ENCODE measurements at regions not wholly inside any gene's neighbourhood (a gene's known extent, or its start where the extent isn't known, plus 50 kb on each side); places are given as distances from the start of the nearest gene placed in this dataset.

DNA sequence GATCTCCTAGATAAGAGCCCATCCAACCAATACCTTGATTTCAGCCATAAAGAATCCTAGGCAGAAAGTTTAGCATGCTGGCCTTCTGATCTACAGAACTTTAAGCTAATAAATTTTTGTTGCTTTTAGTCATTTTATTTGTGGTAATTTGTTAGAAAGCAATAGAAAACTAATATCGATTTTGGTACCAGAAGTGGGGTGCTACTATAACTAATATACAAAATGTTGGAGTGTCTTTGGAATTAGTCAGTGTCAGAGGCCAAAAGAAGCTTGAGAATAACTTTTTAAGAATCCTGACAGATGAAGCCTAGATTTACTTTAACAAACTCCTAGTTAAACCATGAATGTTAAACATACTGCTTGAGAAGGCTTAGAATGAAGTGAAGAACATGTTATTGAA, 83.6 kb upstream of the HSF2 start:
- DNase-seq: no peak

GRCh38 chr6:122322824-122323223, 76.6 kb upstream of the HSF2 start:
- DNase-seq: peak in 1 of 2 experiments; percentile 20

GRCh38 chr6:122323361-122323760, 76.1 kb upstream of the HSF2 start:
- no peak for DNase-seq

DNA sequence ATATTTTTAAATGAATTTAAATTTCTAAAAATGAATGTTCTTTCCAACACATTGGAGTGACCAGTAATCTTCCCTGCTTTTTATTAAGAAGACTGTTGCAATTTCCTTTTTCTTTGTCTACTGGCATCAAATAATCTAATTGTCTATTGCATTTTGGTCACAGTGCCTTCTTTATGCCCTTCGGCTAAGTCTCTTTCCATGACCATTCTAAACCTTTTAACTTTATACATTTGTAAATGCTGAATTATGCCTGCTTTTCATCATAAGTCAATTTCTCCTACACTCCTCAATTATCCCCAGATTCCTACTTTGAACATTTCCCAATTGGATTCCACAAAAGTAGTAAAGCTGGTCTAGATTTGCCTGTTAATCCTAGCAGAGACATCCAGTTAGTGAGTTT, 69.1 kb upstream of the HSF2 start:
- DNase-seq: no peak

DNA sequence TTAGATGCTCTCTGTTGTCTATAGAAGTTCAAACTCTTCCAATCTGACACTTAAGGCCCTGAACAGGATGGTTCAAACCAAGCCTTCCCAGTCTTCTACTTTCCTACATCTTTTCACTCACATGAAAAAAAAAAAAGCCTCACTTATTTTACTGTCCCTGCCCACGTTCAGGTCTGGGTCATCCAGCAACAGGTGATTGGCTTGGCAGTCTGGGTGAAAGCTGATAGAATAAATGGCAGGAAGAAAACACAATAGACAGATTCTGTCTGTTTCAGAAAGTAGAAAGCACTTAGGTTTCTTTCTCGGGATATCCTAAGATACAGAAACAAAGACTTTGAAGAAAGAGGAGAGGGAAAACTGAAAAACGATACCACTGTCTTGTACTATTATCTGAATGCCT, 61.8 kb upstream of the HSF2 start:
- no peak for DNase-seq

- DNase-seq: no peak
Measured at GRCh38 chr6:122339661-122340060, 59.8 kb upstream of the HSF2 start.

DNA sequence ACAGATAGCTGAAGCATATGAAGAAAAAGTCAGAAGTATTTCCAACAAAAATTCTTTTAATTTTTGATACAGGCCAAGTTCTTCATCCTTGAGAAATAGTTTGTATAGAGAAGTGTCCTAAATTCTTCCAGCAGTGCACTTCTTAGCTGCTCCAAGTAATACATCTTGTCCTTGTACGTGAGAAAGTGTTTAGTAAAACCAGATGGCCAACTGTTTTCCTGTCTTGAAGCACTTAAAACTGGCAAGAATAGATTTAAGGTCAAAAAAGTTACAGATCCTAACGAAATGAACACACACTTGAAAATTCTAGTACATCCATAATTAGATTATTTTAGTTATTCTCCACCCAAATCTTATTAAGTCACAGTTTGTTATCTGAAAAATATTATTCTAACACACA, 52.2 kb upstream of the HSF2 start:
- no peak for DNase-seq

DNA sequence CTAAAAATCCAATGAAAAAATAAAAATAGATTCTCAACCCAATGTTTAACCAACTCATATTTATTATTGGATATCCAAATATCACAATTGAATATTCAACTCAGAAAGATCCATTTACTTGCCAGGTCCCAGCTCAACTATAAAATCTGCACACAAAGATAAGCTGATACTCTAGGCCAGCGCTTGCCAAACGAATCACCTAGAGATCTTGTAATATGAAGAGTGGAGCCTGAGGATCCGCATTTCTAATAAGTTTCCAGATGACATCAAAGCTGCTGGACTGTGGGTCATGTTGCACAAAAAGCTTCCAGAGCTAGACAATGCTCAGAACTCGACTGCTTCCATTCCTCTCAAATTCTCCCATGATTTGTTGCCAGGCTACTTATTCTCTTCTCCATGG, 51.7 kb upstream of the HSF2 start:
- no peak for DNase-seq

Measured in NCI-H2081 (cell line).